ENCODE measurements at regions not wholly inside any gene's neighbourhood (a gene's known extent, or its start where the extent isn't known, plus 50 kb on each side); places are given as distances from the start of the nearest gene placed in this dataset.

GRCh38 chr18:64254399-64255093 is 105.7 kb upstream of the LINC00305 start:
- Histone ChIP-seq H3K4me3 (ENCODE audit: low read length) (no peak overlapping the region), H3K9me3 (ENCODE audit: insufficient read depth, low read depth, low read length) (no peaks in the 10 kb centered on the region), H3K36me3 (ENCODE audit: insufficient read depth, low read depth, low read length) (no peaks in the 10 kb centered on the region), H3K27me3 (ENCODE audit: insufficient read depth, low read length) (no peaks in the 10 kb centered on the region), H3K27ac (ENCODE audit: low read length) (no peak overlapping the region), H3K9ac (ENCODE audit: low read depth, low read length) (no peak overlapping the region), H3K4me1 (ENCODE audit: insufficient read depth, low read length) (no peaks in the 10 kb centered on the region)

GRCh38 chr18:64253873-64254272 is 105.0 kb upstream of the LINC00305 start:
- H3K36me3 ChIP-seq (ENCODE audit: insufficient read depth, low read depth, low read length), result no peaks in the 10 kb centered on the region
- no peak overlapping the region for H3K9ac ChIP-seq (ENCODE audit: low read depth, low read length)
- H3K27me3 ChIP-seq (ENCODE audit: insufficient read depth, low read length), result no peaks in the 10 kb centered on the region
- H3K4me1 ChIP-seq (ENCODE audit: insufficient read depth, low read length), result no peaks in the 10 kb centered on the region
- H3K27ac ChIP-seq (ENCODE audit: low read length), result no peak overlapping the region
- no peak overlapping the region for H3K4me3 ChIP-seq (ENCODE audit: low read length)
- no peaks in the 10 kb centered on the region for H3K9me3 ChIP-seq (ENCODE audit: insufficient read depth, low read depth, low read length)

DNA sequence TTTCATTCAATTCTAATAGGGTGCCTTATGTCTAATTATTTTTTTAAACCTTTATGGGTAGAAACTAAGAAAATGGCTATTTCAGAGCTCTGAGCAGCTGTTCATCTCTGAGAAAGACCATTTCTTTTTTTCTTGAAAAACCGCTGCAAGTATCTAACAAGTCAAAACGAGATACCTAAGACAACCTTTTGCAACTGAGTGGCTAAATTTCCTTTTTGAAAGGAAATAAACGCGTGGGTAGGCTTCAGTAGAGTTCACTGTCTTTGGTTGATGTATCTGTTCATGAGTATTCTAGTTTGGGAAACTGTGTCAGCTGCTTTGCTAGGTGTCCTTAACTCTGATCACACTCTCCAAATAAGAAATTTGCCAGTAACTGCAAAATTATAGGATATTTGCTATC is 104.3 kb upstream of the LINC00305 start:
- H3K27me3 ChIP-seq (ENCODE audit: insufficient read depth, low read length), result no peaks in the 10 kb centered on the region

GRCh38 chr18:64248836-64249235 is 99.9 kb upstream of the LINC00305 start:
- Histone ChIP-seq H3K9me3 (ENCODE audit: insufficient read depth, low read depth, low read length) (no peaks in the 10 kb centered on the region), H3K9ac (ENCODE audit: low read depth, low read length) (no peak overlapping the region), H3K27me3 (ENCODE audit: insufficient read depth, low read length) (no peaks in the 10 kb centered on the region), H3K4me3 (ENCODE audit: low read length) (no peak overlapping the region), H3K27ac (ENCODE audit: low read length) (no peak overlapping the region), H3K36me3 (ENCODE audit: insufficient read depth, low read depth, low read length) (no peaks in the 10 kb centered on the region), H3K4me1 (ENCODE audit: insufficient read depth, low read length) (no peaks in the 10 kb centered on the region)

More for the DNA sequence above, 104.3 kb upstream of the LINC00305 start:
- no peaks in the 10 kb centered on the region for H3K9me3 ChIP-seq (ENCODE audit: insufficient read depth, low read depth, low read length)
- no peak overlapping the region for H3K27ac ChIP-seq (ENCODE audit: low read length)
- H3K4me1 ChIP-seq (ENCODE audit: insufficient read depth, low read length), result no peaks in the 10 kb centered on the region
- no peak overlapping the region for H3K9ac ChIP-seq (ENCODE audit: low read depth, low read length)
- H3K36me3 ChIP-seq (ENCODE audit: insufficient read depth, low read depth, low read length), result no peaks in the 10 kb centered on the region
- H3K4me3 ChIP-seq (ENCODE audit: low read length), result no peak overlapping the region

- no peaks in the 10 kb centered on the region for H3K9me3 ChIP-seq (ENCODE audit: insufficient read depth, low read depth, low read length)
- H3K9ac ChIP-seq (ENCODE audit: low read depth, low read length), result no peak overlapping the region
- H3K27me3 ChIP-seq (ENCODE audit: insufficient read depth, low read length), result no peaks in the 10 kb centered on the region
- H3K36me3 ChIP-seq (ENCODE audit: insufficient read depth, low read depth, low read length), result no peaks in the 10 kb centered on the region
- H3K27ac ChIP-seq (ENCODE audit: low read length), result no peak overlapping the region
- no peaks in the 10 kb centered on the region for H3K4me1 ChIP-seq (ENCODE audit: insufficient read depth, low read length)
- no peak overlapping the region for H3K4me3 ChIP-seq (ENCODE audit: low read length)
Observed at GRCh38 chr18:64245126-64245861, 96.4 kb upstream of the LINC00305 start.

DNA sequence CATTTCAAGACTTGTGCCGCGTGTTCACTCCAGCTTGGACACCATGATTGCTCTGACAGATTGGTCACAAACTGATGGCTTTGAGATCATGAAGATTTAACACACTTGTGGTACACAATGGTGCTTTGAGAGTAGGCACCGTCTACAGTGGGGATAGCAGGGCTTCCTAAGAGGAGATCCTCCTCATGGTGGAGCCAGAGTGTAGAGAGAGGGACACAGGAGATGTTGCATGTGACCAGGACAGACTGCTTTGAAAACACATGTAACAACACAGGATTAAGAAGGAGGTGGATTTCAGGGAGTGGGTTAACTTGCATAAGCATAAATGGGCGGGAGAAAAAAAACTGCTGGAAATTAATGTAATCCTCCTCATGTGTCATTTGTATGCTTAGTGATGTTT is 95.7 kb upstream of the LINC00305 start:
- no peaks in the 10 kb centered on the region for H3K9me3 ChIP-seq (ENCODE audit: insufficient read depth, low read depth, low read length)
- no peak overlapping the region for H3K9ac ChIP-seq (ENCODE audit: low read depth, low read length)
- H3K27me3 ChIP-seq (ENCODE audit: insufficient read depth, low read length), result no peaks in the 10 kb centered on the region
- H3K4me3 ChIP-seq (ENCODE audit: low read length), result no peak overlapping the region
- H3K4me1 ChIP-seq (ENCODE audit: insufficient read depth, low read length), result no peaks in the 10 kb centered on the region
- no peak overlapping the region for H3K27ac ChIP-seq (ENCODE audit: low read length)
- no peaks in the 10 kb centered on the region for H3K36me3 ChIP-seq (ENCODE audit: insufficient read depth, low read depth, low read length)

DNA sequence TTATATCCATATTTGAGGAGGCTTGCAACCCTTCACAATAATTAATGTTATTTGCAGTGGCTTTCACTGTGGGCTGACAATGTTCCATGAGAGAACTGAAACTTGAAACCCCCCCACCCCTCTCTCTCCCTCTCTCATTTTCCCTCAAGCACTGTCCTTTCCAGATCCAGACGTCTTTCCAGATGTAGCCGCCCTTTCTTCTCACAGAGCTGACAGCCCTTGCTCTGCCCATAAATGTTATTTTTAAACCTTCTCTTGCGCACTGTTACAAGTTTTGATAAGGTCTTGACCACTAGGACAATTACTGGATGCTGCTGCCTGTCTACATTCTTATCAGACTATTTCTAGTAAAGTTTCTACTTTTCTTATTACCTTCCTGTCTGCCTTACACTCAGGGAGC is 91.4 kb upstream of the LINC00305 start:
- Histone ChIP-seq H3K4me3 (ENCODE audit: low read length) (no peak overlapping the region), H3K27me3 (ENCODE audit: insufficient read depth, low read length) (no peaks in the 10 kb centered on the region), H3K9ac (ENCODE audit: low read depth, low read length) (no peak overlapping the region), H3K27ac (ENCODE audit: low read length) (no peak overlapping the region), H3K4me1 (ENCODE audit: insufficient read depth, low read length) (no peaks in the 10 kb centered on the region), H3K9me3 (ENCODE audit: insufficient read depth, low read depth, low read length) (no peaks in the 10 kb centered on the region), H3K36me3 (ENCODE audit: insufficient read depth, low read depth, low read length) (no peaks in the 10 kb centered on the region)

GRCh38 chr18:64238076-64238475 is 89.2 kb upstream of the LINC00305 start:
- H3K4me1 ChIP-seq (ENCODE audit: insufficient read depth, low read length), result no peaks in the 10 kb centered on the region
- no peaks in the 10 kb centered on the region for H3K27me3 ChIP-seq (ENCODE audit: insufficient read depth, low read length)
- H3K4me3 ChIP-seq (ENCODE audit: low read length), result no peak overlapping the region

GRCh38 chr18:64234321-64234720 is 85.4 kb upstream of the LINC00305 start:
- peaks cover 27% of the 10 kb centered on the region for H3K9me3 ChIP-seq (ENCODE audit: insufficient read depth, low read depth, low read length)
- no peak overlapping the region for H3K4me3 ChIP-seq (ENCODE audit: low read length)
- H3K27me3 ChIP-seq (ENCODE audit: insufficient read depth, low read length), result no peaks in the 10 kb centered on the region
- no peaks in the 10 kb centered on the region for H3K4me1 ChIP-seq (ENCODE audit: insufficient read depth, low read length)
- H3K9ac ChIP-seq (ENCODE audit: low read depth, low read length), result no peak overlapping the region
- H3K36me3 ChIP-seq (ENCODE audit: insufficient read depth, low read depth, low read length), result no peaks in the 10 kb centered on the region
- H3K27ac ChIP-seq (ENCODE audit: low read length), result no peak overlapping the region

More at GRCh38 chr18:64238076-64238475, 89.2 kb upstream of the LINC00305 start:
- no peaks in the 10 kb centered on the region for H3K36me3 ChIP-seq (ENCODE audit: insufficient read depth, low read depth, low read length)
- 0 out of 2 replicates have a peak, but pooled peaks cover 4% of the 10 kb centered on the region for H3K9me3 ChIP-seq (ENCODE audit: insufficient read depth, low read depth, low read length)
- H3K27ac ChIP-seq (ENCODE audit: low read length), result no peak overlapping the region
- no peak overlapping the region for H3K9ac ChIP-seq (ENCODE audit: low read depth, low read length)

GRCh38 chr18:64233851-64234250 is 85.0 kb upstream of the LINC00305 start:
- no peak overlapping the region for H3K27ac ChIP-seq (ENCODE audit: low read length)
- no peaks in the 10 kb centered on the region for H3K36me3 ChIP-seq (ENCODE audit: insufficient read depth, low read depth, low read length)
- peaks cover 27% of the 10 kb centered on the region for H3K9me3 ChIP-seq (ENCODE audit: insufficient read depth, low read depth, low read length)
- no peak overlapping the region for H3K9ac ChIP-seq (ENCODE audit: low read depth, low read length)
- H3K4me3 ChIP-seq (ENCODE audit: low read length), result no peak overlapping the region
- H3K4me1 ChIP-seq (ENCODE audit: insufficient read depth, low read length), result no peaks in the 10 kb centered on the region
- no peaks in the 10 kb centered on the region for H3K27me3 ChIP-seq (ENCODE audit: insufficient read depth, low read length)

DNA sequence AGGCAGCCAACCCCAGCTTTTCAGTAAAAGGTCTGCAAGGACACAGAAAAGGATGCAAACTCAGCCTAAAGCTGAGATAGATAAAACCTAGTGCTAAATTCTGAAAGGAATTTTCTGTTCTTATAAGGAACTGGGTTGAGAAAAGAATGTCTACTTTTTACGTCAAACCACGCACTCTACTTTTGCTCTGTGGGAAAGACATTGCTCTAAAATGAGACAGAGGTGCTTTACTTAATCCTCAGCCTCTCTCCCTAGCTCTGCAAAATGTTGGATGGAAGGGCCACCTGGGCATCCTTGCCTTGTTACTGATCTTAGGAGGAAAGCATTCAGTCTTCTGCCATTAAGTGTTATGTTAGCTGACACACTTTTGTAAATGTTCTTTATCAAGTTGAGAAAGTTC is 72.1 kb upstream of the LINC00305 start:
- Histone ChIP-seq H3K36me3 (ENCODE audit: insufficient read depth, low read depth, low read length) (no peaks in the 10 kb centered on the region), H3K4me1 (ENCODE audit: insufficient read depth, low read length) (peaks cover 5% of the 10 kb centered on the region; the same call in 1 of the 2 replicates), H3K4me3 (ENCODE audit: low read length) (no peak overlapping the region), H3K27ac (ENCODE audit: low read length) (no peak overlapping the region), H3K27me3 (ENCODE audit: insufficient read depth, low read length) (no peaks in the 10 kb centered on the region), H3K9ac (ENCODE audit: low read depth, low read length) (no peak overlapping the region), H3K9me3 (ENCODE audit: insufficient read depth, low read depth, low read length) (no peaks in the 10 kb centered on the region)

DNA sequence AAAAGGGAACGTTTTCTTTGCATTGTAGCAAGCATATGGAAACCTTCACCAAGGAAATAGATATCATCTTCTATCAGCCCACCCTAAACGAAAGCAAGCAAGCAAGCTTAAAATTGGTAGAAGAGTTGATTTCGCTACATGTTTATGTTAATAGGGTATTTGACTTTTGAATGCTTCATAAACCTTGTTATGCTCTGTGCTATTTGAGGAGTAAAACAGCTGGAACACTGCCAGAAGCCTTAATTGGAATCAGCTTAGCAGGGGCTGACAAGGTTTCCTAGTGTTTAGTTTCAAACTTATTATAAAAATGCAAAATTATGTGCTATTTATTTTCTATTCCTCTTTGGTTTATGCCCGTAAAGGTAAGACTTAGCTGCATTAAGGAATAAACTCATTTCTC is 70.6 kb upstream of the LINC00305 start:
- Histone ChIP-seq H3K4me1 (ENCODE audit: insufficient read depth, low read length) (peaks cover 5% of the 10 kb centered on the region; the same call in 1 of the 2 replicates), H3K27me3 (ENCODE audit: insufficient read depth, low read length) (no peaks in the 10 kb centered on the region), H3K9me3 (ENCODE audit: insufficient read depth, low read depth, low read length) (no peaks in the 10 kb centered on the region)

More for the DNA sequence above, 70.6 kb upstream of the LINC00305 start:
- no peak overlapping the region for H3K4me3 ChIP-seq (ENCODE audit: low read length)
- no peaks in the 10 kb centered on the region for H3K36me3 ChIP-seq (ENCODE audit: insufficient read depth, low read depth, low read length)
- no peak overlapping the region for H3K27ac ChIP-seq (ENCODE audit: low read length)
- no peak overlapping the region for H3K9ac ChIP-seq (ENCODE audit: low read depth, low read length)
